ENCODE measurements at regions not wholly inside any gene's neighbourhood (a gene's known extent, or its start where the extent isn't known, plus 50 kb on each side); places are given as distances from the start of the nearest gene placed in this dataset.

GRCh38 chr6:901696-902460 is 208.9 kb upstream of the EXOC2 start:
- TF ChIP-seq PRDM15 (CRISPR knock-in tag; IDR thresholded peaks at IDR 0.05) (no peak), CTCF (IDR thresholded peaks at IDR 0.05) (no peak), HMGXB4 (CRISPR knock-in tag; IDR thresholded peaks at IDR 0.05) (no peak), SP1 (CRISPR knock-in tag; conservative IDR thresholded peaks at IDR 0.05) (no peak), MAX (CRISPR knock-in tag; IDR thresholded peaks at IDR 0.05) (no peak), NFYB (CRISPR knock-in tag; conservative IDR thresholded peaks at IDR 0.05; ENCODE audit: low read depth) (no peak), E2F1 (CRISPR knock-in tag; IDR thresholded peaks at IDR 0.05) (no peak), ZNF396 (CRISPR knock-in tag; IDR thresholded peaks at IDR 0.05; ENCODE audit: borderline replicate concordance) (no peak), CREB1 (CRISPR knock-in tag; IDR thresholded peaks at IDR 0.05) (no peak), CREM (CRISPR knock-in tag; IDR thresholded peaks at IDR 0.05) (no peak), ZNF671 (CRISPR knock-in tag; IDR thresholded peaks at IDR 0.05) (no peak), ZBTB43 (CRISPR knock-in tag; IDR thresholded peaks at IDR 0.05) (no peak)
